ENCODE measurements at regions not wholly inside any gene's neighbourhood (a gene's known extent, or its start where the extent isn't known, plus 50 kb on each side); places are given as distances from the start of the nearest gene placed in this dataset.

DNA sequence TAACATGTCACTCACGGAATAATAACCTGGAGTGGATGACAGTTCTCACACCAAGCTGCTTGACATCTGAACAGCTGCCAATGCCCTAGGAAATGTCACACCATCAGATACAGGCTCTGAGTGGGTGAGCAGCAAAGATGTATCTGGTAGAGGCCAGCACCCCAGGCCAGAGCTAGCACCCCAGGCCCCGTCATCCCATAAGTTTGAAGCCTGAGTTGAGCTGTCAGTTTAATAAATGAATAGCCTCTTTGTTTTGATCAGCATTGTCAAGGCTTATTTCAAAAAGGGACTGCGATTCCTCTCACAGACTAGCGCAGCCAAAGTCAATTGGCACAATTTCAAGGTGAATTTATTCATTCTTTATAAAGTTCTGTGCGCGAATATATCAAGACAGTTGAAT, 1327.1 kb downstream of the MAT2B start:
- TF ChIP-seq EZH2 (IDR thresholded peaks at IDR 0.05) (no peak), POLR2AphosphoS5 (IDR thresholded peaks at IDR 0.05; ENCODE audit: borderline replicate concordance, low read depth, low read length) (no peak)
